Esophagus squamous epithelium (tissue), 4 donors: ENCODE measurements at regions not wholly inside any gene's neighbourhood (a gene's known extent, or its start where the extent isn't known, plus 50 kb on each side); places are given as distances from the start of the nearest gene placed in this dataset.

Experiments used
- POLR2A ChIP-seq, 4 donors: fragments of 450-650 bp; IDR thresholded peaks; one replicate each; pipeline ENCODE4 v1.6.1; 2017; ENCODE audit warnings: antibody characterized with exemption in 4 of 4, mild to moderate bottlenecking in 4 of 4, moderate library complexity in 3 of 4
- TF ChIP-seq, protein P1 (sequence below), 6 experiments: fragments of 450-650 bp in 4 of 6; fragments of 200-600 bp in 2 of 6; sonication (generic) in 2 of 6; IDR thresholded peaks; one replicate each; pipeline ENCODE4 v1.5.1; 2016 to 2019; ENCODE audit warnings: antibody characterized with exemption in 6 of 6, mild to moderate bottlenecking in 4 of 6, moderate library complexity in 4 of 6

DNA sequence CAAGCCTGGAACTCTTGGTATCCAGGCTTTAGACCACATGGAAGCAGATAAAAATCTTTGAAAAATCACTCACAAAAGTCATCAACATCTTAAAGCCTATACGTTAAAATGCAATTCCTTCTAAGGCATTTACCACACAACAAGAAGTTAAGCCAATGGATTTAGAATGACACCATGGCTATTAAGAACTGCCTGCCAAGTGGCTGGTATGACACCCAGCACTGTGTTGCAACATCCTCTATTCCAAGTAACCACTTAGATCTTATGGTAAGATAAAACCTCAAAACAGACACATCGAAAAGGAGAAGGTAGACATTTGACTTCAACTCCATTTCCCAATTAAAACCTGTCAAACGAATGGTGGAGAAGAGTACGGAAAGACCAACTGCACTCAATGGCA, 344.2 kb upstream of the SLC30A5 start:
- TF ChIP-seq, protein P1, sequence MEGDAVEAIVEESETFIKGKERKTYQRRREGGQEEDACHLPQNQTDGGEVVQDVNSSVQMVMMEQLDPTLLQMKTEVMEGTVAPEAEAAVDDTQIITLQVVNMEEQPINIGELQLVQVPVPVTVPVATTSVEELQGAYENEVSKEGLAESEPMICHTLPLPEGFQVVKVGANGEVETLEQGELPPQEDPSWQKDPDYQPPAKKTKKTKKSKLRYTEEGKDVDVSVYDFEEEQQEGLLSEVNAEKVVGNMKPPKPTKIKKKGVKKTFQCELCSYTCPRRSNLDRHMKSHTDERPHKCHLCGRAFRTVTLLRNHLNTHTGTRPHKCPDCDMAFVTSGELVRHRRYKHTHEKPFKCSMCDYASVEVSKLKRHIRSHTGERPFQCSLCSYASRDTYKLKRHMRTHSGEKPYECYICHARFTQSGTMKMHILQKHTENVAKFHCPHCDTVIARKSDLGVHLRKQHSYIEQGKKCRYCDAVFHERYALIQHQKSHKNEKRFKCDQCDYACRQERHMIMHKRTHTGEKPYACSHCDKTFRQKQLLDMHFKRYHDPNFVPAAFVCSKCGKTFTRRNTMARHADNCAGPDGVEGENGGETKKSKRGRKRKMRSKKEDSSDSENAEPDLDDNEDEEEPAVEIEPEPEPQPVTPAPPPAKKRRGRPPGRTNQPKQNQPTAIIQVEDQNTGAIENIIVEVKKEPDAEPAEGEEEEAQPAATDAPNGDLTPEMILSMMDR (IDR thresholded peaks at IDR 0.05): no peak
- TF ChIP-seq POLR2A (IDR thresholded peaks at IDR 0.05): no peak
